SK-N-SH treated with all-trans-retinoic acid at 6 μM for 48 hours (cell line): ENCODE measurements at regions not wholly inside any gene's neighbourhood (a gene's known extent, or its start where the extent isn't known, plus 50 kb on each side); places are given as distances from the start of the nearest gene placed in this dataset.

Source experiments
- ARNTL ChIP-seq: fragments of 450-650 bp; formaldehyde crosslinking; IDR thresholded peaks from 2 replicates; pipeline ENCODE4 v1.5.0; 2020; ENCODE audit warnings: low read depth, mild to moderate bottlenecking, moderate library complexity, borderline replicate concordance
- CSDC2 ChIP-seq: fragments of 250-450 bp; sonication (Bioruptor Pico); IDR thresholded peaks from 2 replicates; pipeline ENCODE4 v1.5.0; 2020; ENCODE audit warnings: mild to moderate bottlenecking, moderate library complexity
- GLIS3 ChIP-seq: fragments of 250-450 bp; sonication (Bioruptor Pico); IDR thresholded peaks from 2 replicates; pipeline ENCODE4 v1.5.0; 2020; ENCODE audit warnings: mild to moderate bottlenecking, moderate library complexity
- ISL1 ChIP-seq: fragments of 250-450 bp; sonication (Bioruptor Pico); IDR thresholded peaks from 2 replicates; pipeline ENCODE4 v2.1.2; 2022; ENCODE audit warnings: mild to moderate bottlenecking, moderate library complexity
- OSR1 ChIP-seq: fragments of 250-450 bp; sonication (Bioruptor Pico); IDR thresholded peaks from 2 replicates; pipeline ENCODE4 v1.8.0; 2022; ENCODE audit warnings: moderate library complexity, mild to moderate bottlenecking, inconsistent platforms
- PPARA ChIP-seq: fragments of 250-450 bp; sonication (Bioruptor Pico); IDR thresholded peaks from 2 replicates; pipeline ENCODE4 v1.5.0; 2020; ENCODE audit warnings: mild to moderate bottlenecking, borderline replicate concordance
- SNAI2 ChIP-seq: fragments of 250-450 bp; sonication (Bioruptor Pico); IDR thresholded peaks from 2 replicates; pipeline ENCODE4 v1.5.0; 2020; ENCODE audit warnings: mild to moderate bottlenecking, moderate library complexity
- TCF4 ChIP-seq: fragments of 250-450 bp; sonication (Bioruptor Pico); IDR thresholded peaks from 2 replicates; pipeline ENCODE4 v1.8.0; 2021; ENCODE audit warnings: mild to moderate bottlenecking, moderate library complexity, borderline replicate concordance
- ZNF70 ChIP-seq: fragments of 450-650 bp; formaldehyde crosslinking; IDR thresholded peaks from 2 replicates; pipeline ENCODE4 v1.5.0; 2020; ENCODE audit warnings: mild to moderate bottlenecking, moderate library complexity
- ZNF8 ChIP-seq: fragments of 450-650 bp; formaldehyde crosslinking; IDR thresholded peaks from 2 replicates; pipeline ENCODE4 v1.5.0; 2020; ENCODE audit warnings: mild to moderate bottlenecking, moderate library complexity
- TF ChIP-seq, protein P1 (sequence below): fragments of 250-450 bp; sonication (Bioruptor Pico); IDR thresholded peaks from 2 replicates; pipeline ENCODE4 v1.5.1; 2020; ENCODE audit warnings: low read depth, mild to moderate bottlenecking, moderate library complexity
- TF ChIP-seq, protein P2 (sequence below): fragments of 250-450 bp; sonication (Bioruptor Pico); IDR thresholded peaks from 2 replicates; pipeline ENCODE4 v1.8.0; 2020; ENCODE audit warnings: mild to moderate bottlenecking, moderate library complexity, borderline replicate concordance

DNA sequence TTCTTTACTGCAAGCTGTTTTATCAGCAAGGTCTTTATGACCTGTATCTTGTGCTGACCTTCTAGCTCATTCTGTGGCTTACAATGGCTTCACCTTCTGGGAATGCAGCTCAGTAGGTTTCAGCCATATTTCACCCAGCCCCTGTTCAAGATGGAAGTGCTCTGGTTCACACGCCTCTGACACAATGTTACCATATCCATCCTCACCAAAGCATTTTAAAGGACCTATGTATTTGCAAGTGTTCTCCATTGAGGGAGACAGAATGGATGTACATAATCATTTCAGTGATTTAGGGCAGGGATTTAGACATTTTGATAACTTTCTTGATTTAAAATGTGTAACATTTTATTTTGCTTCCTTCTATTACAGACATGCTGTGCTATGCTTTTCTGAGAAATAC is 182.3 kb upstream of the FN1 start:
- TF ChIP-seq ZNF8 (CRISPR knock-in tag) (no peak), ISL1 (no peak), PPARA (CRISPR knock-in tag) (no peak), ARNTL (no peak), CSDC2 (CRISPR knock-in tag) (no peak), SNAI2 (CRISPR knock-in tag) (no peak), TCF4 (CRISPR knock-in tag) (no peak), ZNF70 (CRISPR knock-in tag) (no peak), GLIS3 (CRISPR knock-in tag) (no peak), OSR1 (CRISPR knock-in tag) (no peak)
- TF ChIP-seq, protein P1, sequence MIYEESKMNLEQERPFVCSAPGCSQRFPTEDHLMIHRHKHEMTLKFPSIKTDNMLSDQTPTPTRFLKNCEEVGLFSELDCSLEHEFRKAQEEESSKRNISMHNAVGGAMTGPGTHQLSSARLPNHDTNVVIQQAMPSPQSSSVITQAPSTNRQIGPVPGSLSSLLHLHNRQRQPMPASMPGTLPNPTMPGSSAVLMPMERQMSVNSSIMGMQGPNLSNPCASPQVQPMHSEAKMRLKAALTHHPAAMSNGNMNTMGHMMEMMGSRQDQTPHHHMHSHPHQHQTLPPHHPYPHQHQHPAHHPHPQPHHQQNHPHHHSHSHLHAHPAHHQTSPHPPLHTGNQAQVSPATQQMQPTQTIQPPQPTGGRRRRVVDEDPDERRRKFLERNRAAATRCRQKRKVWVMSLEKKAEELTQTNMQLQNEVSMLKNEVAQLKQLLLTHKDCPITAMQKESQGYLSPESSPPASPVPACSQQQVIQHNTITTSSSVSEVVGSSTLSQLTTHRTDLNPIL: no peak
- TF ChIP-seq, protein P2, sequence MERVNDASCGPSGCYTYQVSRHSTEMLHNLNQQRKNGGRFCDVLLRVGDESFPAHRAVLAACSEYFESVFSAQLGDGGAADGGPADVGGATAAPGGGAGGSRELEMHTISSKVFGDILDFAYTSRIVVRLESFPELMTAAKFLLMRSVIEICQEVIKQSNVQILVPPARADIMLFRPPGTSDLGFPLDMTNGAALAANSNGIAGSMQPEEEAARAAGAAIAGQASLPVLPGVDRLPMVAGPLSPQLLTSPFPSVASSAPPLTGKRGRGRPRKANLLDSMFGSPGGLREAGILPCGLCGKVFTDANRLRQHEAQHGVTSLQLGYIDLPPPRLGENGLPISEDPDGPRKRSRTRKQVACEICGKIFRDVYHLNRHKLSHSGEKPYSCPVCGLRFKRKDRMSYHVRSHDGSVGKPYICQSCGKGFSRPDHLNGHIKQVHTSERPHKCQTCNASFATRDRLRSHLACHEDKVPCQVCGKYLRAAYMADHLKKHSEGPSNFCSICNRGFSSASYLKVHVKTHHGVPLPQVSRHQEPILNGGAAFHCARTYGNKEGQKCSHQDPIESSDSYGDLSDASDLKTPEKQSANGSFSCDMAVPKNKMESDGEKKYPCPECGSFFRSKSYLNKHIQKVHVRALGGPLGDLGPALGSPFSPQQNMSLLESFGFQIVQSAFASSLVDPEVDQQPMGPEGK: no peak
